ENCODE measurements at regions not wholly inside any gene's neighbourhood (a gene's known extent, or its start where the extent isn't known, plus 50 kb on each side); places are given as distances from the start of the nearest gene placed in this dataset.

GRCh38 chr2:18369760-18370159, 190.7 kb downstream of the RDH14 start:
- Mint-ChIP-seq H3K36me3 (ENCODE audit: low read depth) (no peaks in the 10 kb centered on the region), H3K4me3 (no peak overlapping the region), H3K9me3 (no peaks in the 10 kb centered on the region), H3K27me3 (peaks cover 25% of the 10 kb centered on the region), H3K4me1 (no peaks in the 10 kb centered on the region), H3K27ac (no peak overlapping the region)
- intact Hi-C loops (cut with micrococcal nuclease), result loop anchor here (10.0 kb wide), 1 partner anchor 655 kb away; no protein-coding TSS in a partner anchor
- no peak for DNase-seq

- H3K27me3 Mint-ChIP-seq, result peaks cover 15% of the 10 kb centered on the region
- DNase-seq, result no peak
- no peak overlapping the region for H3K4me3 Mint-ChIP-seq
- no peaks in the 10 kb centered on the region for H3K9me3 Mint-ChIP-seq
- H3K4me1 Mint-ChIP-seq, result no peaks in the 10 kb centered on the region
- intact Hi-C loops (cut with micrococcal nuclease), result no loop called here
- no peaks in the 10 kb centered on the region for H3K36me3 Mint-ChIP-seq (ENCODE audit: low read depth)
- H3K27ac Mint-ChIP-seq, result no peak overlapping the region
These were observed 192.4 kb downstream of the RDH14 start for GRCh38 chr2:18368008-18368407.

GRCh38 chr2:18365342-18365741, 195.1 kb downstream of the RDH14 start:
- intact Hi-C loops (cut with micrococcal nuclease), result no loop called here
- Mint-ChIP-seq H3K36me3 (ENCODE audit: low read depth) (no peaks in the 10 kb centered on the region), H3K4me3 (no peak overlapping the region), H3K27ac (no peak overlapping the region), H3K27me3 (peaks cover 5% of the 10 kb centered on the region), H3K9me3 (no peaks in the 10 kb centered on the region), H3K4me1 (no peaks in the 10 kb centered on the region)
- DNase-seq, result no peak

GRCh38 chr2:18363348-18363747, 197.1 kb downstream of the RDH14 start:
- H3K4me3 Mint-ChIP-seq, result no peak overlapping the region
- no peak for DNase-seq
- H3K4me1 Mint-ChIP-seq, result no peaks in the 10 kb centered on the region
- intact Hi-C loops (cut with micrococcal nuclease), result no loop called here
- H3K27ac Mint-ChIP-seq, result no peak overlapping the region
- no peaks in the 10 kb centered on the region for H3K27me3 Mint-ChIP-seq
- H3K9me3 Mint-ChIP-seq, result no peaks in the 10 kb centered on the region
- H3K36me3 Mint-ChIP-seq (ENCODE audit: low read depth), result no peaks in the 10 kb centered on the region

- Mint-ChIP-seq H3K4me1 (no peaks in the 10 kb centered on the region), H3K9me3 (no peaks in the 10 kb centered on the region), H3K27ac (no peak overlapping the region), H3K36me3 (ENCODE audit: low read depth) (no peaks in the 10 kb centered on the region), H3K4me3 (no peak overlapping the region), H3K27me3 (no peaks in the 10 kb centered on the region)
- no peak for DNase-seq
- intact Hi-C loops (cut with micrococcal nuclease), result no loop called here
These were observed 197.8 kb downstream of the RDH14 start for GRCh38 chr2:18362696-18363095.

- no peaks in the 10 kb centered on the region for H3K36me3 Mint-ChIP-seq (ENCODE audit: low read depth)
- H3K27ac Mint-ChIP-seq, result no peak overlapping the region
- intact Hi-C loops (cut with micrococcal nuclease), result no loop called here
- no peak overlapping the region for H3K4me3 Mint-ChIP-seq
- H3K4me1 Mint-ChIP-seq, result no peaks in the 10 kb centered on the region
- no peak for DNase-seq
- no peaks in the 10 kb centered on the region for H3K27me3 Mint-ChIP-seq
- H3K9me3 Mint-ChIP-seq, result no peaks in the 10 kb centered on the region
These were observed 202.9 kb downstream of the RDH14 start for GRCh38 chr2:18357537-18357936.

GRCh38 chr2:18356676-18357075, 203.8 kb downstream of the RDH14 start:
- no peaks in the 10 kb centered on the region for H3K27me3 Mint-ChIP-seq
- no peaks in the 10 kb centered on the region for H3K36me3 Mint-ChIP-seq (ENCODE audit: low read depth)
- H3K27ac Mint-ChIP-seq, result no peak overlapping the region
- DNase-seq, result no peak
- no peaks in the 10 kb centered on the region for H3K4me1 Mint-ChIP-seq
- intact Hi-C loops (cut with micrococcal nuclease), result no loop called here
- H3K9me3 Mint-ChIP-seq, result no peaks in the 10 kb centered on the region
- no peak overlapping the region for H3K4me3 Mint-ChIP-seq

GRCh38 chr2:18349421-18349820, 211.0 kb downstream of the RDH14 start:
- Mint-ChIP-seq H3K9me3 (no peaks in the 10 kb centered on the region), H3K27me3 (no peaks in the 10 kb centered on the region), H3K4me3 (no peak overlapping the region), H3K27ac (no peak overlapping the region), H3K36me3 (ENCODE audit: low read depth) (no peaks in the 10 kb centered on the region), H3K4me1 (no peaks in the 10 kb centered on the region)
- intact Hi-C loops (cut with micrococcal nuclease), result no loop called here
- no peak for DNase-seq

- Mint-ChIP-seq H3K4me1 (no peaks in the 10 kb centered on the region), H3K9me3 (no peaks in the 10 kb centered on the region), H3K27ac (no peak overlapping the region), H3K36me3 (ENCODE audit: low read depth) (no peaks in the 10 kb centered on the region), H3K4me3 (no peak overlapping the region), H3K27me3 (no peaks in the 10 kb centered on the region)
- no peak for DNase-seq
- intact Hi-C loops (cut with micrococcal nuclease), result no loop called here
These were observed 213.6 kb downstream of the RDH14 start for GRCh38 chr2:18346874-18347273.

- Mint-ChIP-seq H3K36me3 (ENCODE audit: low read depth) (no peaks in the 10 kb centered on the region), H3K27me3 (no peaks in the 10 kb centered on the region), H3K4me1 (no peaks in the 10 kb centered on the region), H3K9me3 (no peaks in the 10 kb centered on the region), H3K27ac (no peak overlapping the region), H3K4me3 (no peak overlapping the region)
- intact Hi-C loops (cut with micrococcal nuclease), result no loop called here
- no peak for DNase-seq
These were observed 214.1 kb downstream of the RDH14 start for GRCh38 chr2:18346344-18346743.

- H3K4me3 Mint-ChIP-seq, result no peak overlapping the region
- no peaks in the 10 kb centered on the region for H3K4me1 Mint-ChIP-seq
- no peaks in the 10 kb centered on the region for H3K9me3 Mint-ChIP-seq
- H3K36me3 Mint-ChIP-seq (ENCODE audit: low read depth), result no peaks in the 10 kb centered on the region
- no peak overlapping the region for H3K27ac Mint-ChIP-seq
- intact Hi-C loops (cut with micrococcal nuclease), result no loop called here
- no peak for DNase-seq
- no peaks in the 10 kb centered on the region for H3K27me3 Mint-ChIP-seq
These were observed 214.6 kb downstream of the RDH14 start for GRCh38 chr2:18345848-18346247.

GRCh38 chr2:18342901-18343300, 217.6 kb downstream of the RDH14 start:
- Mint-ChIP-seq H3K4me3 (no peak overlapping the region), H3K27ac (no peak overlapping the region), H3K9me3 (no peaks in the 10 kb centered on the region), H3K4me1 (no peaks in the 10 kb centered on the region), H3K36me3 (ENCODE audit: low read depth) (no peaks in the 10 kb centered on the region), H3K27me3 (no peaks in the 10 kb centered on the region)
- intact Hi-C loops (cut with micrococcal nuclease), result no loop called here
- no peak for DNase-seq

GRCh38 chr2:18339326-18339725, 221.1 kb downstream of the RDH14 start:
- Mint-ChIP-seq H3K27me3 (no peaks in the 10 kb centered on the region), H3K4me3 (no peak overlapping the region), H3K27ac (no peak overlapping the region)

GRCh38 chr2:18336975-18337374, 223.5 kb downstream of the RDH14 start:
- intact Hi-C loops (cut with micrococcal nuclease), result no loop called here
- Mint-ChIP-seq H3K36me3 (ENCODE audit: low read depth) (no peaks in the 10 kb centered on the region), H3K4me1 (no peaks in the 10 kb centered on the region), H3K9me3 (no peaks in the 10 kb centered on the region), H3K4me3 (no peak overlapping the region), H3K27me3 (no peaks in the 10 kb centered on the region), H3K27ac (no peak overlapping the region)
- no peak for DNase-seq

More at GRCh38 chr2:18339326-18339725, 221.1 kb downstream of the RDH14 start:
- Mint-ChIP-seq H3K9me3 (no peaks in the 10 kb centered on the region), H3K36me3 (ENCODE audit: low read depth) (no peaks in the 10 kb centered on the region), H3K4me1 (no peaks in the 10 kb centered on the region)
- intact Hi-C loops (cut with micrococcal nuclease), result no loop called here
- DNase-seq, result no peak

GRCh38 chr2:18332477-18332876, 228.0 kb downstream of the RDH14 start:
- Mint-ChIP-seq H3K4me3 (no peak overlapping the region), H3K27me3 (no peaks in the 10 kb centered on the region), H3K4me1 (no peaks in the 10 kb centered on the region), H3K27ac (no peak overlapping the region), H3K36me3 (ENCODE audit: low read depth) (no peaks in the 10 kb centered on the region), H3K9me3 (no peaks in the 10 kb centered on the region)
- intact Hi-C loops (cut with micrococcal nuclease), result no loop called here
- no peak for DNase-seq
